GM13977 (cell line): ENCODE measurements at regions not wholly inside any gene's neighbourhood (a gene's known extent, or its start where the extent isn't known, plus 50 kb on each side); places are given as distances from the start of the nearest gene placed in this dataset.

Source experiments
- DNase-seq: peaks from one replicate; pipeline ENCODE4 v3.0.0; 2012; ENCODE audit warnings: low spot score
- in situ Hi-C: fragments of 300-500 bp; cut with MboI; formaldehyde crosslinking; loops from one replicate; pipeline ENCODE4 v1.12.0; 2022; ENCODE audit warnings: low sequenced_read_pairs, low pct_unique_long_range_greater_than_20kb, mixed read lengths, inconsistent platforms; ENCODE audit not compliant: unreplicated experiment
- TF ChIP-seq, protein P1 (sequence below): IDR thresholded peaks from 2 replicates; pipeline ENCODE4 v1.5.1; 2012; ENCODE audit warnings: mild to moderate bottlenecking, control low read depth; ENCODE audit not compliant: insufficient read depth; ENCODE audit errors: extremely low read depth, missing control alignments

DNA sequence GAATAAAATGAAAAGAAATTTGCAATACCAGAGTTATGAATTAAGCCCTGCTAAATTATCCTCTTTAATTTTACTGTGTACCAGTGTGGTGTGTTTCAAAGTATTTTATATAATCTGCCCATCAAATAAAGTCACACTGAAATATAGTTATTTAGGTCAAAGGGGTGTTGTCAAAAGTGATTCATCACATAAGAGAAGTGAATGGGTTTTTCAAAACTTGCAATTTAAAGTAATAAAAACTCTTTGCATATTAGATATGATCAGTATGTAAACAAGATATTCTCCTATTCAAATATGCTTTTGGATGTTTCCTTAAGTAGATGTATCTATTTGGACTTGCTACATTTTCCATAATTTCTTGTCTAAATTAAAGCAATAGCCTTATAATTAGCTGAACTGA lies 1183.0 kb upstream of the CDH18 start:
- TF ChIP-seq, protein P1, sequence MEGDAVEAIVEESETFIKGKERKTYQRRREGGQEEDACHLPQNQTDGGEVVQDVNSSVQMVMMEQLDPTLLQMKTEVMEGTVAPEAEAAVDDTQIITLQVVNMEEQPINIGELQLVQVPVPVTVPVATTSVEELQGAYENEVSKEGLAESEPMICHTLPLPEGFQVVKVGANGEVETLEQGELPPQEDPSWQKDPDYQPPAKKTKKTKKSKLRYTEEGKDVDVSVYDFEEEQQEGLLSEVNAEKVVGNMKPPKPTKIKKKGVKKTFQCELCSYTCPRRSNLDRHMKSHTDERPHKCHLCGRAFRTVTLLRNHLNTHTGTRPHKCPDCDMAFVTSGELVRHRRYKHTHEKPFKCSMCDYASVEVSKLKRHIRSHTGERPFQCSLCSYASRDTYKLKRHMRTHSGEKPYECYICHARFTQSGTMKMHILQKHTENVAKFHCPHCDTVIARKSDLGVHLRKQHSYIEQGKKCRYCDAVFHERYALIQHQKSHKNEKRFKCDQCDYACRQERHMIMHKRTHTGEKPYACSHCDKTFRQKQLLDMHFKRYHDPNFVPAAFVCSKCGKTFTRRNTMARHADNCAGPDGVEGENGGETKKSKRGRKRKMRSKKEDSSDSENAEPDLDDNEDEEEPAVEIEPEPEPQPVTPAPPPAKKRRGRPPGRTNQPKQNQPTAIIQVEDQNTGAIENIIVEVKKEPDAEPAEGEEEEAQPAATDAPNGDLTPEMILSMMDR: no peak
- in situ Hi-C loops: no loop called here
- DNase-seq: no peak

DNA sequence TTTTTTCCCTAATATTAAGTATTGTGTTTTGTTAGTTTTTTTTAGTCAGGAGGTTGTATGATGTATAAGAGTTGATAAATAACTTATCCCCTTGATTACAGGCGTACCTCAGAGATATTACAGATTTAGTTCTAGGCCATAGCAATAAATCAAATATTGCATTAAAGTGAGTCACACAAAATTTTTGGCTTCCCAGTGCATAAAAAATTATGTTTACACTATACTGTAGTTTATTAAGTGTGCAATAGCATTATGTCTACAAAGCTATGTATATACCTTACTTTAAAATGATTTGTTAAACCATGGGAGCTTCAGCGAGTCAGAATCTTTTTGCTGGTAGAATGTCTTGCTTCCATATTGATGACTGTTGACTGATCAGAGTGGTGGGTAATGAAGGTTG lies 1180.6 kb upstream of the CDH18 start:
- DNase-seq: no peak
- in situ Hi-C loops: no loop called here
- TF ChIP-seq, protein P1: no peak

DNA sequence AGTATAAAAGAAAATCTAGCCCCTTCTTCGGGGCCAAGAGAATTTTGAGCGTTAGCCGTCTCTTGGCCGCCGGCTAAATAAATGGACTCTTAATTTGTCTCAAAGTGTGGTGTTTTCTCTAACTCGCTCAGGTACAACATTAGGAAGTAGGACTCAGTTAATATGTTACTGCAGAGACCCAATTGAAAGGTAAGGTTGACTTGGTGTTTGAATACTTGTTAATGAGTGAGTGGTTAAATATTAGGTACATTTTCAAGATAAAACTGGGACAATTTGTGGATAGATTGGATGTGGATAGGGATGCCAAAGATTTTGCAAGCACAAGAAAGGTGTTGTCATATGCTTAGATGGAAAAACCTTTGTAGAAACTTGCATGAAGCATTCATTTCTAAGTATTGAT lies 1177.3 kb upstream of the CDH18 start:
- in situ Hi-C loops: no loop called here
- TF ChIP-seq, protein P1: no peak
- no peak for DNase-seq

DNA sequence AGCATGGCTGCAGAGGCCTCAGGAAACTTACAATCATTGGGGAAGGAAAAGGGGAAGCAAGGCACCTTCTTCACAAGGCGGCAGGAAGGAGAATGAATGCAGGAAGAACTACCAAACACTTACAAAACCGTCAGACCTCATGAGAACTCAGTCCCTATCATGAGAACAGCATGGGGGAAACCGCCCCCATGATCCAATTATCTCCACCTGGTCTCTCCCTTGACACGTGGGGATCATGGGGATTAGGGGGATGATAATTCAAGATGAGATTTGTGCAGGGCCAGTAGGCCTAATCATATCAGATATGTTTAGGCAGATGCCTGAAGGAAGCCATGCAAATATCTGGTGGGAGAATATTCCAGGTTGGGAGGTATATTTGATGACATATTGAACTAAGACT lies 1176.4 kb upstream of the CDH18 start:
- TF ChIP-seq, protein P1: no peak
- DNase-seq: no peak
- in situ Hi-C loops: no loop called here

DNA sequence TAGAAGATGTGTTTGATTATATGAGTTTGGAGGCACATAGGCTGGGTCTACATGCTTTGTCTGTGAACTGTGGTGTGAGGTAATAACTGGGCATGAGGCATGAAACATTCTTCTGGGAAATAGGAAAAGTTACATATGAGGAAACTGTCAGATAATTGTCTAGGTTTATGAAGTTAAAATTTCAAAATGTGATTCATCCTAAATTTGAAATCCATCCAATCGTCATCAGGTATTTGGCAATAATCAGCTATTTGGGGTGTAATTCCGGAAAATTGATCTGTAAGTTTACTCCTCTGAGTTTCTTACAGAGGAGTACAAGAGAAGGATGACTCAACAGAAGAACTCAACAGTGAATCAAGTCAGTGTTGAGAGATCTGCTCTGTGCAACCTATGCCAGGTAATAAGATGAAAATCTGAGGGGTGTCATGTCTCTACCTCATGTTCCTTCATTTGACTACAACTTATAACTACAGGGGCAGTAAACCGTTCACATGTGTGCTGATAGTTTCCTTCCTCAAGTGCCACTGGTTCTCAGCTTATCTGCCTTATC lies 1171.6 kb upstream of the CDH18 start:
- TF ChIP-seq, protein P1: no peak
- in situ Hi-C loops: no loop called here
- DNase-seq: no peak

DNA sequence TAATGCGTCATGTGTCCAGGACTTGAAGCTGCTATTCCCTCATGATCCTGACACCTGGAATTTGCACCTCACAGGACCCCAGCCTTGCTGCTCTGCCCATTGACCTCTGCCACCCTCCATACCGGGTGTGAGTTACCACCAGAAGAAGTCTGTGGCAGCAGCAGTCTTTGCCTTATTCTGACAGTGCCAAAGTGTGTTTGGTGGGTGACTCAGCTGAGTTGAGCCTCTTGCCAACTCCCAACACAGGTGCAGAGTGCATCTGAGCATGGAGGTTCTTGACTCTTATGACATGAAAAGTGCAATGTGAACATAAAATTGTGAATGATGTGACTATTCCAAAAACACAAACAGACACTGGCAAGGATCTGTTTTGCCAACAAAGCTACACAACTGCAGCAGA lies 1166.5 kb upstream of the CDH18 start:
- TF ChIP-seq, protein P1: no peak
- in situ Hi-C loops: no loop called here
- DNase-seq: no peak

DNA sequence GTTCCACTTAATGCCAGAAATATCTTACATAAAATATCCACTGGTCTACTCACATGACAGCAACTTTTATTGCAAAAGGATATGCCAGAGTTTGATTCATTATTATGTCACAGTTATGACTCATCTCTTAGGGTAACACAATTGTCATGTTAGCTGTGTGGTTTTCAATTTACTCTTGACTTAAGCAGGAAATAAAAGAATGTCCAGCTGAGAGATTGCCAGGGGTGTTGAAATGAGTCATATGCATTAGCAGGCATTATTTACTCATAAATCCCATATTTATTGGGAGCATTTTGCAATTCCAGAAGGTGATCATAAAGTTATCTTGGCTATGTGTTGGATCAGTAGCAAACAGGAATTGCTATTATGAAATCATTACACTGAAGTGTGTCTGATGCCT lies 1164.6 kb upstream of the CDH18 start:
- no peak for DNase-seq
- in situ Hi-C loops: no loop called here
- TF ChIP-seq, protein P1: no peak
